Duodenal mucosa (tissue), 2 donors: ENCODE measurements at regions not wholly inside any gene's neighbourhood (a gene's known extent, or its start where the extent isn't known, plus 50 kb on each side); places are given as distances from the start of the nearest gene placed in this dataset.
"Not testable (repeated sequence)": the region's sequence is repeated elsewhere in the genome, so short reads cannot be mapped to it uniquely, and the experiment has no call there.

ENCODE experiments used
- H3K27ac ChIP-seq: one replicate; pipeline ENCODE4 v1.7.0; 2013; ENCODE audit warnings: low read depth, low read length
- H3K27me3 ChIP-seq, 2 donors: one replicate each; pipeline ENCODE4 v1.7.0; 2013; ENCODE audit warnings: low read length in 2 of 2, control low read depth in 1 of 2; ENCODE audit not compliant: insufficient read depth in 2 of 2, control insufficient read depth in 1 of 2
- H3K36me3 ChIP-seq, 2 donors: one replicate each; pipeline ENCODE4 v1.7.0; 2013; ENCODE audit warnings: low read length in 2 of 2, control low read depth in 1 of 2; ENCODE audit not compliant: insufficient read depth in 2 of 2, control insufficient read depth in 1 of 2
- H3K4me1 ChIP-seq, 2 donors: one replicate each; pipeline ENCODE4 v1.7.0; 2013; ENCODE audit warnings: low read length in 2 of 2, control low read depth in 1 of 2; ENCODE audit not compliant: insufficient read depth in 2 of 2, control insufficient read depth in 1 of 2
- H3K4me3 ChIP-seq, 2 donors: one replicate each; pipeline ENCODE4 v1.7.0; 2013; ENCODE audit warnings: low read length in 2 of 2, low read depth in 1 of 2
- H3K9ac ChIP-seq, 2 donors: one replicate each; pipeline ENCODE4 v1.7.0; 2013; ENCODE audit warnings: low read length in 2 of 2, low read depth in 1 of 2
- H3K9me3 ChIP-seq, 2 donors: one replicate each; pipeline ENCODE4 v1.7.0; 2013; ENCODE audit warnings: low read length in 2 of 2, control low read depth in 1 of 2; ENCODE audit not compliant: control insufficient read depth in 1 of 2

- H3K9me3 ChIP-seq = no peaks in the 10 kb centered on the region
- no peak overlapping the region for H3K9ac ChIP-seq
- no peaks in the 10 kb centered on the region for H3K36me3 ChIP-seq
- no peaks in the 10 kb centered on the region for H3K27me3 ChIP-seq
- H3K4me3 ChIP-seq = no peak overlapping the region
- H3K27ac ChIP-seq = no peak overlapping the region
- H3K4me1 ChIP-seq = no peaks in the 10 kb centered on the region
These were observed 501.4 kb downstream of the BCKDHB start for GRCh38 chr6:80607811-80608391.

GRCh38 chr6:80605165-80605989 lies 498.9 kb downstream of the BCKDHB start:
- no peaks in the 10 kb centered on the region for H3K4me1 ChIP-seq
- H3K27me3 ChIP-seq = no peaks in the 10 kb centered on the region
- H3K9ac ChIP-seq = no peak overlapping the region
- no peak overlapping the region for H3K4me3 ChIP-seq
- H3K9me3 ChIP-seq = no peaks in the 10 kb centered on the region
- H3K27ac ChIP-seq = no peak overlapping the region
- no peaks in the 10 kb centered on the region for H3K36me3 ChIP-seq

- H3K27ac ChIP-seq = no peak overlapping the region
- H3K9me3 ChIP-seq = no peaks in the 10 kb centered on the region
- no peaks in the 10 kb centered on the region for H3K36me3 ChIP-seq
- no peak overlapping the region for H3K4me3 ChIP-seq
- no peaks in the 10 kb centered on the region for H3K27me3 ChIP-seq
- no peak overlapping the region for H3K9ac ChIP-seq
- no peaks in the 10 kb centered on the region for H3K4me1 ChIP-seq
These were observed 497.2 kb downstream of the BCKDHB start for GRCh38 chr6:80603679-80604078.

- H3K4me1 ChIP-seq = no peaks in the 10 kb centered on the region
- H3K27ac ChIP-seq = no peak overlapping the region
- H3K9me3 ChIP-seq = no peaks in the 10 kb centered on the region
- H3K36me3 ChIP-seq = no peaks in the 10 kb centered on the region
- H3K9ac ChIP-seq = no peak overlapping the region
- no peaks in the 10 kb centered on the region for H3K27me3 ChIP-seq
- H3K4me3 ChIP-seq = no peak overlapping the region
These were observed 488.0 kb downstream of the BCKDHB start for GRCh38 chr6:80594461-80594860.

- no peak overlapping the region for H3K9ac ChIP-seq
- H3K9me3 ChIP-seq = no peaks in the 10 kb centered on the region
- no peak overlapping the region for H3K4me3 ChIP-seq
- H3K27me3 ChIP-seq = no peaks in the 10 kb centered on the region
- no peak overlapping the region for H3K27ac ChIP-seq
- H3K4me1 ChIP-seq = no peaks in the 10 kb centered on the region
- no peaks in the 10 kb centered on the region for H3K36me3 ChIP-seq
These were observed 486.0 kb downstream of the BCKDHB start for GRCh38 chr6:80592436-80592835.

- no peak overlapping the region for H3K9ac ChIP-seq
- H3K4me3 ChIP-seq = no peak overlapping the region
- H3K9me3 ChIP-seq = peaks cover 0 to 7% of the 10 kb centered on the region in 2 donors
- no peaks in the 10 kb centered on the region for H3K4me1 ChIP-seq
- H3K27me3 ChIP-seq = no peaks in the 10 kb centered on the region
- H3K36me3 ChIP-seq = no peaks in the 10 kb centered on the region
- H3K27ac ChIP-seq = no peak overlapping the region
These were observed 479.8 kb downstream of the BCKDHB start for GRCh38 chr6:80586242-80586641.

GRCh38 chr6:80579391-80580023 lies 473.0 kb downstream of the BCKDHB start:
- H3K4me1 ChIP-seq = no peaks in the 10 kb centered on the region
- no peaks in the 10 kb centered on the region for H3K27me3 ChIP-seq

GRCh38 chr6:80573320-80573719 lies 466.8 kb downstream of the BCKDHB start:
- not testable (repeated sequence) for H3K36me3 ChIP-seq, H3K9ac ChIP-seq, H3K27ac ChIP-seq, H3K4me3 ChIP-seq, H3K4me1 ChIP-seq, H3K9me3 ChIP-seq, H3K27me3 ChIP-seq

More at GRCh38 chr6:80579391-80580023, 473.0 kb downstream of the BCKDHB start:
- H3K9ac ChIP-seq = no peak overlapping the region
- H3K27ac ChIP-seq = no peak overlapping the region
- H3K36me3 ChIP-seq = no peaks in the 10 kb centered on the region
- H3K4me3 ChIP-seq = no peak overlapping the region
- no peaks in the 10 kb centered on the region for H3K9me3 ChIP-seq

- no peak overlapping the region for H3K4me3 ChIP-seq
- H3K36me3 ChIP-seq = no peaks in the 10 kb centered on the region
- H3K27ac ChIP-seq = no peak overlapping the region
- H3K9ac ChIP-seq = no peak overlapping the region
- no peaks in the 10 kb centered on the region for H3K4me1 ChIP-seq
- H3K9me3 ChIP-seq = no peaks in the 10 kb centered on the region
- no peaks in the 10 kb centered on the region for H3K27me3 ChIP-seq
These were observed 459.9 kb downstream of the BCKDHB start for GRCh38 chr6:80566361-80566760.

- H3K4me3 ChIP-seq = no peak overlapping the region
- no peaks in the 10 kb centered on the region for H3K4me1 ChIP-seq
- no peaks in the 10 kb centered on the region for H3K9me3 ChIP-seq
- no peak overlapping the region for H3K9ac ChIP-seq
- H3K27me3 ChIP-seq = no peaks in the 10 kb centered on the region
- H3K27ac ChIP-seq = no peak overlapping the region
- H3K36me3 ChIP-seq = no peaks in the 10 kb centered on the region
These were observed 446.7 kb downstream of the BCKDHB start for GRCh38 chr6:80553071-80553740.
